Right lobe of liver (tissue), 4 donors: ENCODE measurements at regions not wholly inside any gene's neighbourhood (a gene's known extent, or its start where the extent isn't known, plus 50 kb on each side); places are given as distances from the start of the nearest gene placed in this dataset.

Experiments used
- CTCF ChIP-seq, 4 donors: fragments of 200-600 bp in 3 of 4; fragments of 450-650 bp in 1 of 4; IDR thresholded peaks; one replicate each; pipeline versions ENCODE4 v1.5.1 to v1.8.0; 2016 to 2022; ENCODE audit warnings: antibody characterized with exemption in 4 of 4, mild to moderate bottlenecking in 2 of 4
- POLR2A ChIP-seq: fragments of 450-650 bp; IDR thresholded peaks from one replicate; pipeline ENCODE4 v1.6.1; 2017; ENCODE audit warnings: antibody characterized with exemption, mild to moderate bottlenecking
- donor health status: DM: no; HTN: no; CAD: no.
- donor health status: DM: no; HTN: no; CAD: no.
- donor health status: DM: no; HTN: yes; CAD: no.

- TF ChIP-seq CTCF (IDR thresholded peaks at IDR 0.05) (no peak), POLR2A (no peak)
These were observed 141.8 kb upstream of the ZRANB2 start for GRCh38 chr1:71222668-71223067.
